GM12875 (cell line): ENCODE measurements at regions not wholly inside any gene's neighbourhood (a gene's known extent, or its start where the extent isn't known, plus 50 kb on each side); places are given as distances from the start of the nearest gene placed in this dataset.

Experiments used
- H3K4me3 ChIP-seq: one replicate; pipeline ENCODE4 v1.5.1; 2011; ENCODE audit warnings: low read depth, low read length, control low read depth
- CTCF ChIP-seq: IDR thresholded peaks from 2 replicates; pipeline ENCODE4 v1.5.1; 2011; ENCODE audit warnings: low read depth, mild to moderate bottlenecking, control low read depth, inconsistent platforms, low read length, moderate library complexity, borderline replicate concordance; ENCODE audit not compliant: insufficient read depth

- no peak overlapping the region for H3K4me3 ChIP-seq
- no peak for TF ChIP-seq CTCF
Observed at GRCh38 chr12:123071857-123072256, 79.0 kb downstream of the PITPNM2 start.

GRCh38 chr12:123071099-123071800 lies 79.6 kb downstream of the PITPNM2 start:
- no peak for TF ChIP-seq CTCF
- no peak overlapping the region for H3K4me3 ChIP-seq

- H3K4me3 ChIP-seq: no peak overlapping the region
- no peak for TF ChIP-seq CTCF
Observed at GRCh38 chr12:123070267-123071081, 80.4 kb downstream of the PITPNM2 start.

GRCh38 chr12:123069436-123070266 lies 81.2 kb downstream of the PITPNM2 start:
- H3K4me3 ChIP-seq: no peak overlapping the region
- TF ChIP-seq CTCF: no peak

- no peak for TF ChIP-seq CTCF
- H3K4me3 ChIP-seq: no peak overlapping the region
Observed at GRCh38 chr12:123067654-123068053, 83.2 kb downstream of the PITPNM2 start.

- no peak for TF ChIP-seq CTCF
- H3K4me3 ChIP-seq: no peak overlapping the region
Observed at GRCh38 chr12:123066384-123066710, 84.5 kb downstream of the PITPNM2 start.
